Fibroblast of skin of abdomen (primary cell): ENCODE measurements at regions not wholly inside any gene's neighbourhood (a gene's known extent, or its start where the extent isn't known, plus 50 kb on each side); places are given as distances from the start of the nearest gene placed in this dataset.
"Not testable (repeated sequence)": the region's sequence is repeated elsewhere in the genome, so short reads cannot be mapped to it uniquely, and the experiment has no call there.

Source experiments
- DNase-seq: peaks from one replicate; pipeline ENCODE4 v3.0.0-alpha.2; 2013

DNA sequence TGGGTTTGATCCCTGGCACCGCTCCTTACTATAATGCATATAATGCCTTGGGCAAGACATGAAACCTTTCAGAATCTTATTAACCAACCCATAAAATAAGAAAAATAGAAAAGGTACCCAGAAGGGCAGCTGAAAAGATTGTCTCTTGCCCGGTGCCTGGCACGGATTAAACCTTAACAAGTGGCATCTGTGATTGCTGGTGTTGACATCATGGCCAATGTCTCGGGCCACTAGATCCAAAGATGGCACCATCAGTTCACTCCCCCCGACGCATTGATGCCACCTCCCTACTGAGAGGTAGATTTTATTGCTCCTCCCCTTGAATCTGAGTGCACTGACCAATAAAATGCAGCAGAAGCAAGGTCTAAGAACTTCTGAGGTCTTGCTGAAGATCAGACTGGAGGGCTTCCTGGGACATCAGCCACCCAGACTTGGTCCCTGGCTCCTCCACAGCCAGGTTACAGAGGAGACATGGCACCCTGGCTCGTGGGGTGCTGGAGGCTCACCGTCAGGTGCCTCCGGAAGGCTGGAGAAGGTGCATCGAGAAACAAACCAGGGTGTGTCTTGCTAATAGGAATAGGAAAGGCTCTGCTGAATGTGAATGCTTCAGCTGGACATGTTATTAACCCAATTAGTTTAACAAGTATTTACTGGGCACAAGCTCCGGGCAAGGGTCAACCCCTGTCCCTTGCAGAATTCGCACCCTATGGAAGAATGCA, 80.0 kb upstream of the COL5A1 start:
- DNase-seq = no peak

DNA sequence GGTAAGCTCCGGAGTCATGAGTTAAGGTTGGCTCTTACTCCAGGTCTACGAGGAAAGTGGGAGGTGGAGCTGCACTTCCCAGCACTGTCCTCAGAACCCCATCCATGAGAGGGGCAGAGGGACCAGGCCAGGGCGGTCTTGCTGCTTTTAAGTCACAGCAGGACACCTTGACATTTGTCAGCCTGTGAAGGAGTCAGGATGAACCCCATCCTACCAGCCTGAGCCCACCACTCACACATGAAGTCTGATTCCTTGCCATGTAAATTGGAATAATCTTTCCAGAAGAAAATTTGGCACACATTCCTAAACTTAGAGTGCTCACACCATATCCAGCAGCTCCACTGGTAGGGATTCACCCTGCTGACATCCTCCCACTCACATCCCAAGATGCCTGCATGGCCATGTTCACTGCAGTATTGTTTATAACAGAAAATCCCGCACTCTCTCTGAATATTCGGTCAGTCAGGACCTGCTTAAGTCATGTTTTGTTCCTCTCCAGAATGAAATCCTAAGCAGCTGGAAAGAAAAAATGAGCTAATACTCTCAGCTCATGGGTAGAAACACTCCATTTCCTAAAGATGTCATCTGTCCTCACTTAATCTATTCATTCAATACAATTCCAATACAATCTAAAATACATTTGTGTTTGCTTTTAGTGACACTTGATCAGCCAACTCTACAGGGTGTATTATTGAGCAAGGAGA, 79.3 kb upstream of the COL5A1 start:
- no peak for DNase-seq

DNA sequence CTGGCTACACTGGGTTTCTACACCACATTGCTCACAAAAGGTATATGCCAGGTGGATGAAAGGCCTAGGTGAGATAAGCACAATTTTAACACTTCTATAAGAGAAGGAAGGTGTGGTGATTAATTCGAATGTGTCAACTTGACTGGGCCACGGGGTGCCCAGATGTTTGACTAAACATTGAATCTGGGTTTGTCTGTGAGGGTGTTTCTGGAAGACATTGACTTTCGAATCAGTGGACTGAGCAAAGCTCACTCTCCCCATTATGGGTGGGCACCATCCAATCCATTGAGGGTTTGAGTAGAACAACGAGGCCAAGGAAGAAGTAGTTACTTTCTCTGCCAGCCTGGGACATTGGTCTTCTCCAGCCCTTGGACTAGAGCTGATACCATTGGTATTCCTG, 78.2 kb upstream of the COL5A1 start:
- no peak for DNase-seq

DNA sequence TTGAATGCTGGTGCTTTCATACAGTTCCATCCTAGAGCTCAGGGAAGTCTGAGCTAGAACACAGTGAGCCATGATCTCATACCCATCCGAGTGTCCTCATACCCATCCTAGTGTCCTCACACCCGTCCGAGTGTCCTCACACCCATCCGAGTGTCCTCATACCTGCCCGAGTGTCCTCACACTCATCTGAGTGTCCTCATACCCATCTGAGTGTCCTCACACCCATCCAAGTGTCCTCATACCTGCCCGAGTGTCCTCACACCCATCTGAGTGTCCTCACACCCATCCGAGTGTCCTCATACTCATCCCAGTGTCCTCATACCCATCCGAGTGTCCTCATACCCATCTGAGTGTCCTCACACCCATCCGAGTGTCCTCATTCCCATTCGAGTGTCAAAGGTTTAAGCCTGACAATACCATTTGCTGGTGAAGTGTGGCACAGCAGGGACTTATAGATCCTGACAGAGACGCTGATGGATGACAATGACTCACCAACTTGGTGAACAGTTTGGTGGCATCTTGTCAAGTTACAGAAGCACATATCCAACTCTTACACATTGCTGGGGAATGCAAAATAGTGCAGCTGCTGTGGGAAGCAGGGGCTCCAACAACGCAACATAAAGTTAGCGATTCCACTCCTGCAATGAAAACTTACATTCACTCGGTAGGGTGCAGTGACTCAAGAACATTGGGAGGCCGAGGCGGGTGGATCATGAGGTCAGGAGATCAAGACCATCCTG, 77.0 kb upstream of the COL5A1 start:
- peak; percentile 93 for DNase-seq

DNA sequence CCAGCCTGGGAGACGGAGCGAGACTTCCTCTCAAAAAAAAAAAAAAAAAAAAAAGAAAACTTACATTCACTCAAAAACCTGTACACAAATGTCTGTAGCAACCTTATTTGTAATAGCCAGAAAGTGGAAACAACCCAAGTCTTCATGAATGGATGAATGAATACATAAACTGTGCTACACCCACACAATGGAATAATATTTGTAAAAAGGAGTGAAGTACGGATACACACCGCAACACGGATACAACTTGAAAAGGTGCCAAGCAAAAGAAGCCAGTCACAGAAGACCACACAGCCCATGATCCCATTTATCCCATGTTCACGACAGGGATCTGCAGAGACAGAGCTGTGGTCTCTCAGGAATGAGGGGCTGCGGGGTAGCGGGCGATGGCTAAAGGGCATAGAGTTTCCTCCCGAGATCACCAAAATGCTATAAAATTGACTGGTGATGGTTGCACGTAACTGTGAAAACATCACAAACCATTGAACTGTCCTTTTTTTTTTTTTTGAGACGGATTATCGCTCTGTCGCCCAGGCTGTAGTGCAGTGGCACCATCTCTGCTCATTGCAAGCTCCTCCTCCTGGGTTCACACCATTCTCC, 76.2 kb upstream of the COL5A1 start:
- DNase-seq = no peak

DNA sequence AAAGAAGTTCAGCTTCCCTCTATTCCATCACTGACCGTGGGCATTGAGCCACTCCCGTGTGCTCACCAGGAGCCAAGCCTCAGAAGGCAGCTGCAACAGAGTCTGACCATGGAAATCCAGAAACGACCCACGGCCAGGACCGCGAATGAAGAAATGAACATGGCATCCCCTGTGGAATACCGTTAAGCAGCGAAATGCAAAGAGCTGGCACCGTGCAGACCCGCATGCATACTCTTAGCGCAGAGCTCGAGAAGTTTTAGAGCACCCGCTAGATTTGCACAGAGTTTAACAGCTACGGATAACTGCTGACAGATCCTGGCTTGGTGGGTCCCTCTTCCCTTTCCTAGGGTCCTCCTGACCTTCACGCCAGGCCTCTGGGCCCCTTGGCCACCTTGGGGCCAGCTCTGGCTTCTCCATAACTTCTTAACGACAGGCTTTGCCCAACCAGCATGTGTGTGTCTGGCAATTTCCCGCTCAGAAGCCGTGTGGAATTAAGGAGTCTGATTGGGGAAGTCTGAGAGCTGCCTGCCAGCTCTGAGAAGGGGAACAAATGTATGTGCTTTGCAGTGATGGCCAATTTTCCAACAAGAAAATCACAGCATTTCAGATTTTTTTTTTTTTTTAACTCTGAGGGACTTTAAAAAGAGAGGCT, 75.3 kb upstream of the COL5A1 start:
- DNase-seq = no peak

DNA sequence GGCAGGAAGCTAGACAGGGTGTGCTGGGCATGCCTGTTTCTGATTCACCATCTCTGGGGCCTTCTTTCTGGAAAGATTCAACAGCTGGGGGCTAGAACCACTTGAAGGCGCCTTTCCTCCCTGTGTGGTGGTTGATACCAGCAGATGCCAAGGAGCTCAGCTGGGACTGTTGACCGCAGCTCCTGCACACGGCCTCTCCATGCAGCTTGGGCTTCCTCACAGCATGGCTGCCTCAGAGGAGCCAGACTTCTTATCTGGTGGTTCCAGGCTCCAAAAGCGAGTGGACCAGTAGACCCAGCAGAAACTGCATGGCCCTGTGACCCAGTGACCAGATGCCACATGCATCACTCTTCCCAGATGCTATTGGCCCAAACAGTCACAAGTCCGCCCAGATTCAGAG, 74.7 kb upstream of the COL5A1 start:
- DNase-seq = no peak

DNA sequence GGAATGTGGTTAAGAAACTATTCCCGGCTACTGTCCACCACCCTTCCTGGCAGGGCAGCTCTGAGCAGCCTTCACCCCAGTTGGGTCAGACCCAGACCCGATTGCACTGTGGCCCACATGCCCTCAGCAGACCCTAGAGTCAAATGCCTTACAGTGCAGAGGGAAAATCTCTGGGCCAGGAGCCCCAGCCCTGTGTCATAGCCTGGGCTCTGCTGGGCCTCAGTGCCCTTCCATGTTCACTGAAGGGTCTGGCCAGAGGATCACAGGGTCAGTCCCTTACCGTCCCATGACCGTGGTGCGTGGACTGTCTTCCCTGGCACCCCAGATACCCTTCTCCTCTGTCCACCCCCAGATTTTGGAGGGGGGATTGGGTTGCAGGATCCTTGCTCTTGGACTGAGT, 73.5 kb upstream of the COL5A1 start:
- DNase-seq = no peak

DNA sequence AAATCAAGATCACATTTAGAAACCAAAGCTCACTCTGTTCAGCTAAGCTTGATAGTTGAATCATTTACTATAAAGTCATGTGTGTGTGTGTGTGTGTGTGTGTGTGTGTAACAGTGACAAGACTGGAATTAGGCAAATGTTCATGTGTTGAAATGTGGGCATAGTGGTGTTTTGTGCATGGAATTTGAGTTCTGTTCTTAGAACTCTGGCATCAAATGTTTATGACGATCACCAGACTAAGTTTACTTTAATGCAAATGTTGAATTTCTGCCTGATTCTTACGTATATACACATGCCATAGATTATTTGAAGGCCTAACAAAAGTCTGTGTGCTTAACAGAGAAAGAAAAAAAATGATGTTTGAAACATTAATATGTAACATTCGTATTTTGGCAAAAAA, 72.8 kb upstream of the COL5A1 start:
- DNase-seq = peak; percentile 56

DNA sequence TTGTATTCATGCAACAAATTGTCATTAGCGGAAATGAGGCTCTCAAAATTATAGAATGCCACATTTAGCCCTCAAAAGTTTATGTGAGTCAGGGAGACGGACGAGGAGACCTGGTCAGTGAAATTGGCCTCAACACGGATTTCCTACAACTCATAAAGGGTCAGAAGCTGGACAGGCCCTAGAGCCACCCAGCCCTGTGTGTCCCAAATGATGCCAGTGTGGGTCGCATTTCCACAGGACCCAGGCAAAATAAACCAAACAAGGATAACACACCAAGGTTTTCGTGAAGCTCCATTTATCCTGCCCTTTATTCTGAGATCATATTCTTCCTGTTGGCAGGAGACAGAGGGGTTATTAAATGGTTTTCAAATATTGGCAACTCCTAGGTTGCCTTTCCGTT, 72.0 kb upstream of the COL5A1 start:
- no peak for DNase-seq

DNA sequence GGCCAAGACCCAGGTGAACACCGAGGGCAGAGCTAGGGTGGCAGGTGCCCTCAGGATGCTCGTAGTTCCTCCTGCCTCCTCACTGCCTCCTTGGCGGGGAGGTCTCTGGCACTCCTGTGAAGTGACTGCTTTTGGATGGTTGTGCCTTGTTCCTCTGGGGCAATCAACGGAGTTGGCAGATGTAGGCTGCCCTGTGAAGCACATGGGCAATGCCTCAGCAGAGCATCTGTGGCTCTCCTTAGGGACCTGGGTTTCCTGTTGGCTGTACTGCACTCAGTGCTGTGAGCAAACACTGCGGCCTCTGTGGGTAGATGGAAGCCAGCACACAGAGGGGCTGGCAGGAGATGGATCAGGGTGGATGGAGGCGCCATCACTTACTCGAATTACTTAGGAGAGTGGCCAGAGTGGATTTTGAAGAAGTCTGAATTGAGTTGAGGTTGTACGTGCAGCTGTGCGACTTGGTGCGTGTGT, 71.4 kb upstream of the COL5A1 start:
- DNase-seq = peak; percentile 14

DNA sequence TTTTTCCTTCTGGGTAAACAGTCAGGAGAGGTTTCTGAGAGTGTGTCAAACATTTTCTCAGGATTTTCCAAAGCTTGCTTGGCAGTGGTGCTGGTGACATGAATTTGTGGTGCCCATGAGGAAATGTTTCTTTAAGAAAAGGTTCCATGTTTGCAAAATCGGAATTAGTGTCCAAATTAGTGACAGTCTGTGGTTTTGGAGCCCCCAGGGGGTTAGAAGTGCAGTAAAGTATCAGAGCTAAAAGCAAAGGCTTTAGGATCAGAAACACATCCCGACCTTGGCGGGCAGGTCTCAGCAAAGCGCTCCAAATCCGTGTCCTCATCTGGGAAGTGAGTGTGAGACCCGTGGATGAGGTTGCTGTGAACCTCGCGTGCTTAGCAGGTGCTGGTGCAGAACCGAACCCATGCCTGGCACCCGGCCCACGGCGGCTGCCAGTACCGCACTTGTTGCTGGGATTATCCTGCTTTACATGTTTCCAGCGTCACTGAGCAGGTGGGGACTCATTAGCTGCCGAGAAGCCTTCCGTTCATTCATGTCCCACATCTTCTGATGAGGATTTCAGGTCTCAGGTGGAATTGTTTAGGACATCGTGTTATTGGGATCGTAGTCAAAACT, 70.8 kb upstream of the COL5A1 start:
- DNase-seq = no peak

DNA sequence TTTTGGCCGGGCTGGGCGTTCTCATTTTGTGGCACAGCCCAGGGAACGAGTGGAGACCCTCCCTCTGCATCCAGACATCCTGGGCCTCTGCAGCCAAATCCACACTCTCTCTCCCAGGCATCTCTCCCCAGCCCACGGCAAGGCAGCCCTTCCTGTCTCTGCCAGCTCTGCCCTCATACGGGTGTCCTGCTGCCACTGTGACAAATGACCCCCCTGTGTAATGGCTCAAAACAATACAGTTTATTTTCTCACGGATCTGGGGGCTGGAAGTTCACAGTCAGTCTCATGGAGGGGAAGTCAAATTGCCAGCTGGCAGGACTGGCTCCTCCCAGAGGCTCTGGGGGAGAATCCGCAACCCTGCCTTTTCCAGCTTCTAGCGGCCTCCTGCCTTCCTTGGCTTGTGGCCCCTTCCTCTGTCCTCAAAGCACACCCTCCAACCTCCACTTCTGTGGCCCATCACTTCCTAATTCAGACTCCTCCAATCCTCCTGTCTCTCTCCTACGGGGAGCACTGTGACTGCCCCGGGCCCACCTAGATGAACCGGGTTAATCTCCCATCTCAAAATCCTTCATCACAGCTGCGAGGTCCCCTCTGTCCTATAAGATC, 70.2 kb upstream of the COL5A1 start:
- no peak for DNase-seq

DNA sequence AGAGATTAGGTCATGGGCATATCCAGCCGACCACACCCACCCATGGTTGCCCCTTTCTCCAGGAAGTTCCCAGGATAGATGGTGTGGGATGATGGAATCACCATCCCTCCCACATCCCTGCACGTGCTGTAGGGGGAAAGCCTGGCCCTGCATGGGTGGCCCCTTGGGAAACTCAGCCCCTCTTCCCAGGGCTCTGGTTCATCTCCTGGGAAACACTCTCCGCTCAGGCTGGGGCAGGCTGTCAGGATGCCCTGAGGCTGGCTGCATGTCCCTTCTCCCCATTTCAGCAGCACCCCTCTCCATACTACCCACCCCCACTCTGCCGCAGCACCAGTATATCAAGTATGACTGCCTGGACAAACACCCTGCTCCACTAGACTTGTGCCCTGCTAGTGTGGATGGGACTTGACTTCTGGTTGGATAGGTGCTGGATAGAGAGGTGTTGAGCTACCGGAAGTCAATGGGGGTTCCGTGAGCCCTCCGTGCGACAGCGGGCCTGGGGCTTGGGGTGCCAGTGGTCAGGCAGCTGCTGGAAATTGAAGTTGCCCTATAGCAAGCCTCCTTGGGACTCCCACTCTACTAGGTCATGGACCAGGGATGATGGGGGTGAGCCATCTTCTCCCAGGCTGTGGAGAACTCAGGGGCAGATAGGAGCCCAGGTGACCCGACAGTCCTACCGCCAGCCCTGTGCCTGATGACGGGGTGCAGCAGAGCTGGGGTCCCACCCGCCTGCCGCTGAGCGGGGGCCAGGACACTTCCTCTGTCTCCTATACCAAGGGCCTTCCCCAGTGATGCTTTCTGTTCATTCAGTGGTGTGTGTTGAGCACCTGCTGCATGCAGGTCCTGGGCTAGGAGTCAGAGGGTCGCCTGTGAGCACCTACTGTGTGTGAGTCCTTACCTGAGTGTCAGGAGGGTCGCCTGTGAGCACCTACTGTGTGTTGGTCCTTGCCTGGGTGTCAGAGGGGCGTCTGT, 69.4 kb upstream of the COL5A1 start:
- DNase-seq = no peak

DNA sequence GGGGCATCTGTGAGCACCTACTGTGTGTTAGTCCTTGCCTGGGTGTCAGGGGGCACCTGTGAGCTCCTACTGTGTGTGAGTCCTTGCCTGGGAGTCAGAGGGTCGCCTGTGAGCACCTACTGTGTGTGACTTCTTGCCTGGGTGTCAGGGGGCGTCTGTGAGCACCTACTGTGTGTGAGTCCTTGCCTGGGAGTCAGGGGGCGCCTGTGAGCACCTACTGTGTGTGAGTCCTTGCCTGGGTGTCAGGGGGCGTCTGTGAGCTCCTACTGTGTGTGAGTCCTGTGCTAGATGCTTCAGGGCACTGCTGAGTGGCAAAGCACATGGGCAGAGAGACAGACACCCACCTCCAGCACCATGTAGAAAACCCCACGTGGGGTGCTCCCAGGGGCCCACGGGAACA, 66.9 kb upstream of the COL5A1 start:
- not testable (repeated sequence) for DNase-seq

DNA sequence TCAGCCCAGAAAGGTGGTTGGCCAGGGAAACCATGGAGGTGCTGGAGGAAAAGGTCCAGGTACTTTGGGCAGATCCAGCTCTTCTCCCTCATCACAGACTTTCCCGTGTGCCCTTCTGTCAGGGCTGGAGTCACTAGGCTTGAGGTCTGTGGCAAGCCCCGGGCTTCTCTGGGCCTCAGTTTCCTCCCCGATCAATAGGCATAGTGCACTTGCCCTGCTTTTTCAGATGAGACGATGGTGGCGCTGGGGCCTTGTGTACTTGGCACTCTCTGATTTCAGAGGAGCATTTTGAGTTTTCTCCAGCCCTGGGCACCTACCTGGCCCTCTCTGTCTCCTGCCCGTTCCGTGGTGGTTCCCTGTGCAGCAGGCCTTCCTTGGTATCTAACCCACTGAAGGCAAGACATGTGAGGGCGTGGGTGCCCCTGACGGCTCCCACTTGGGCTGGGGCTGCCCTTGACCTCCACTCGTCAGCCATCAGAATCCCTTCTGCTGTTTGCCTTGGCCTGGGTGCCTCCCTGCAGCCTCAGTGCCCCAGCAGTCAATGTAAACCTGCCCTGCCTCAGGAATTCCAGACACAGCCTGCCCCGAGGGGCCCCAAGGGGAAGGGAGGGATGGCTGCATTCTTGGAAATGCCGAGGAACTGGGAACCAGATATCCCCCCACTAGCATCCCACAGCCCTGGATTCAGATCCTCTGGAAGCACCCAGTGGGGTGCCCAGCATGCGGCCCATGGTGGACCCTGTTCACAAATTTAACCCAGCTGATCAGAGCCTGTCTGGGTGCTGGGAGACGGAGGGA, 66.3 kb upstream of the COL5A1 start:
- DNase-seq = peak; percentile 44

DNA sequence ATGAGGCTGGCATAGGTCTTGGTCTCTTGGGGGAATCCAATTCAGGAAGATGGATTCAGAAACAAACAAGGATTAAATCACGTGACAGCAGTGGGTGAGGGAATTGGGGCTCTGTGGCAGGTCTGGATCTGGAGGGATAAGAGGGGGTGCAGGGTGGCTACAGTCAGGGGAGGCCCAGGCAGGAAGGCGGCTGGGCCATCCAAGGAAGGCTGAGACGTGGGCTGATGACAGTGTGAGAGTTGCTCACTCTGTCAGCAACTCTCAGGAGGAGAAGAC, 65.8 kb upstream of the COL5A1 start:
- DNase-seq = no peak

DNA sequence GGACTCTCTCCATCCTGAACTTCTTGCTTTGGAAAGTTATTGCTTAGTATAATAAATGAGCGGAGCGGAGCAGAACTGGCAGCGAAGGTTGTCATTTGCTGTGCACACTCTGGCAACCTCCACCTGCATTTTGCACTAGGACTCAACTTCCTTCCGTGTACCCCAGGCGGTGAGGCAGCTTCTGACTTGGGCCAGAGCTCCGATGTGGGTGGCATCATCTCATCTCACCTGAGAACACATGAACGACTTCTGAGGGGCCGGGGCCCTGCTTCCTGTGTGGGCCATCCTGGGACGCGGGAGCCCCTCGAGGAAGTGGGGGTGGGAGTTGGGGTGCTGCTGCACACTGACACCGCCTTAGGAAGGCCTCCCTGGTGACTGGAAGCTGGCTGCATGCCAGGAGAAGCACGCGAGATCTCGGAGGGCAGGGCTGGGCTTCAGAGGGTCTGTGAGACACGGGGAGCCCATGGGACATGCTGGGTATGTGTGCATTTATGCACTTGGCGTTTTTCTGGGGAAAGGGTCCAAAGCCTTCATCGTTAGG, 56.5 kb upstream of the COL5A1 start:
- DNase-seq = no peak
